Fibroblast of mammary gland (primary cell): ENCODE measurements at regions not wholly inside any gene's neighbourhood (a gene's known extent, or its start where the extent isn't known, plus 50 kb on each side); places are given as distances from the start of the nearest gene placed in this dataset.

Experiments used
- DNase-seq: peaks from one replicate; pipeline ENCODE4 v3.0.0-alpha.2; 2010; ENCODE audit warnings: low read depth
- H3K4me3 ChIP-seq: 2 replicates; pipeline ENCODE4 v1.5.1; 2011; ENCODE audit warnings: low read depth, mild to moderate bottlenecking, low read length, moderate library complexity; ENCODE audit not compliant: control insufficient read depth
- CTCF ChIP-seq: conservative IDR thresholded peaks from 2 replicates; pipeline ENCODE4 v1.5.1; 2011; ENCODE audit warnings: low read depth, low read length, inconsistent platforms; ENCODE audit not compliant: control insufficient read depth, insufficient read depth

GRCh38 chr10:124288928-124289850, 129.5 kb downstream of the OAT start:
- DNase-seq, result no peak

DNA sequence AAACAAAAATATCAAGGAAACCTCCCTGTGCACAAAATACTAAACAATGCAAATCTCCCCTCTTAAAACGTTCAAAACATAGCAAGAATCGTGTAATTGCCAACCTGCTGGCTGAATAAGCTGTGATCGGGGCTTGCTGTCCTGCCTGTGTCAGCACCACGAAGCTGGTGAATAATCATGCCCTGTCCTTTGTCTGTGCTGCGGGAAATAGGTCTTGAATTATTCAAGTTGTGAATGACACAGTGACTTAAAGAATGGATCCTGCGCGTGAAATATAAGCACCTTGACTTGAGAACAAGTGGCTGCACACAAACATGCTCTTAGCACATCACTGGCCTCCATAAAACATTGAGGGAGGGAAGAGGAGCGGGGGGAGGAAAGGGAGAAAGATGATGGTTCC, 130.2 kb downstream of the OAT start:
- no peak overlapping the region for H3K4me3 ChIP-seq
- no peak for TF ChIP-seq CTCF

More at GRCh38 chr10:124288928-124289850, 129.5 kb downstream of the OAT start:
- H3K4me3 ChIP-seq, result no peak overlapping the region
- no peak for TF ChIP-seq CTCF

DNA sequence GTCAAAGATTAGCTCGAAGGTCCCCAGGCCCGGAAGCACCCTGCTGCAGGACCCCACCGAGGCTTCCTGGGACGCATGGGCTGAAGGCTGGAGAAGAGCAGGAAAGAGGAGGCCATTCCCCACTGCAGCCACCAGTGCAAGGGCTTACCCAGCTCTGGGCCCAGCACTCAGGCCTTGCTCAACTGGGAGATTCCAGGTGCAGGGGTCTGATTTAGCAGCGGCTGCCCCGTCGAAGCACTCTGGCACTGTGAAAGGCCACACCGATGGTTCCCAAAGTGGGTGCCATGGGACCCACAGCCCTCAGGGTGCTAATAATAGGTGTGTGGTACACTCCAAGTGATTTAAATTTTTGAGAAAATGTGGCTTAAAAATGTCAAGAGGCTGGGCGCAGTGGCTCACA, 130.9 kb downstream of the OAT start:
- TF ChIP-seq CTCF, result no peak
- no peak overlapping the region for H3K4me3 ChIP-seq
- DNase-seq, result no peak

More for the DNA sequence above, 130.2 kb downstream of the OAT start:
- DNase-seq, result no peak

DNA sequence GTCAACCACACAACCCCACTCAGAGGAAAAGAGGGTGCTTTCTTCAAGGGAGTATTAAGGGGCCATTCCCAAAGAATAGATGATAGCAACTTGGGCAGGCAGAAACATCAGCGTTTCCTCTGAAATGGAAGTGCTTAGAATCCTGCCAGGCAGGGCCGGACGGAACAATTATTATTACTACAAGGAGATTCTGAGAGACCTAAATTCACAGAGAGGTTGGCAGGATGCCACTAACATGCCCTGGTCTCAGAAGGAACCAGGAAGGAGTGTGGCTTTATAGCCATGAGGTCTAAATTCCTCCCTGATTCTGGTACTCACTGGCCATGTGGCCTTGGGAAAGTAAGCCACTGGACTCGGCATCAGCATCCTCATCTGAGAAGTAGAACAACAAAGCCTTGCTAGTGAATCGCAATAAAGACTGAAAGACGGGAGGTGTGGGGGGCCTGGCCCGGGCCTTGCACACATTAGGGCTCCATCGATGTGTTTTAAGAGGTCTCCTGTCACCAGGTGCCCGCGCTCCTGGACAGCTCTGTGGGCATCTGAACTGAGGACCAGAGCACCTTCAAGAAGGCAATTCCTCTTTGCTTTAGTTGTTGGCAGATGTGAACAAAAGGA, 131.5 kb downstream of the OAT start:
- no peak overlapping the region for H3K4me3 ChIP-seq
- TF ChIP-seq CTCF, result no peak
- no peak for DNase-seq

DNA sequence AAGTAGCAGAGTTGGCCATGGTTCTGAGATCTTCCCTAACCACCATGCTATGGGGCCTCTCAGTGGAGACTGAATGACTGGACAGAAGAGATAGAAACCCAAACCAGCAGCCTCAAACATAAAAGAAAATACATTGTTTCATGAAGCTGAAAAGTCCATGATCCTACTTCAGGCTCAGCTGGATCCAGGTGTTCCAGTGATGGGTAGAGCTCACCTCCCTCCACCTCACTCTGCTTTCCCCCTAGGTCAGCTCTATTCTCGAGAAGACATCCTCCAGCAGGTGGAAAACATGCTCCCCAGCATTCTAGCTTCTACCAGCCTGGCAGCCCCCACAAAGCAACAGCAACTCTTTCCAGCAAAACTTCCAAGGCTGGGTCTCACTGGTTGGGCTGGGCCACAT, 132.1 kb downstream of the OAT start:
- DNase-seq, result no peak
- H3K4me3 ChIP-seq, result no peak overlapping the region
- TF ChIP-seq CTCF, result no peak

DNA sequence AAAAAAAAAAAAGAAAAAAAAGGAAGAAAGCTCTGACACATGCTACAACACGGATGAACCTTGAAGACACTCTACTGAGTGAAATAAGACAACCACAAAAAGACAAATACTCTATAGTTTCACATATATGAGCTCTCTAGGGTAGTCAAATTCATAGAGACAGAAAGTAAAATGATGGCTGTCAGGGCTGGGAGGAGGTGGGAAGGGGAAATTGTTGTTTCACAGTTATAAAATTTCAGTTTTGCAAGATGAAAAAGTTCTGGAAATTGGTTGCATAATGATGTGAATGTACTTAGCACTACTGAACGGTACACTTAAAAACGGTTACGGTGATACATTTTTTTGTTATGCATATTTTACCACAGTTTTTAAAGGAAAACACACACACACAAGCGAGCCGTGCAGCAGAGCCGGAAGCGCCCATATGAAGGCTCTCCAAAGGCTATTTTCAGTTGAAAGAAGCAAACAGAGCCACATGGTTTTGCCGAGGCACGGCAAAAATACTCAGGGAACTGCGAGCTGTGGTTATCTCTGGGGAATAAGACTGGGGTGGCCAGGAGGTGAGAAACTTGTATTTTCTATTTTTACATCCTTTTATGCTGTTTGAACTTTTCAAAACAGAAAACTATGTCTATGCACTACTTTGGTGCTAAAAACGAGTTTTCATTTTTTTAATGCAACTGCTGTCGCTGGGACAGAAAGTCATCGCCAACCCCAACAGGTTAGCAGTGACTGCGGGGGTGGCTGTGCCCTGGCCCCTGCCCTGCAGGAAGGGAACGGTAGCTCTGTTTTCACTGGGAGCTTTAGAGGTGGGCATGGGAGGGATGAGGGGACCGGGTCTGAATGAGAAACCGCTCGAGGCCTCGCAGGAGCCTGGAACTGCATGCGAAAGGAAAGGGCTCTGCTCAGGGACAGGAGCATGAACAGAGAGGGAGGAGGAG, 132.9 kb downstream of the OAT start:
- TF ChIP-seq CTCF, result no peak
- DNase-seq, result no peak

More for the DNA sequence above, 132.9 kb downstream of the OAT start:
- no peak overlapping the region for H3K4me3 ChIP-seq
